NCI-H82 treated with DMSO at 0.1 percent for 48 hours (cell line): ENCODE measurements at regions not wholly inside any gene's neighbourhood (a gene's known extent, or its start where the extent isn't known, plus 50 kb on each side); places are given as distances from the start of the nearest gene placed in this dataset.

Source experiments
- DNase-seq: peaks from one replicate; lab custom pipeline; 2025; ENCODE audit not compliant: unreplicated experiment; lab: John Stamatoyannopoulos, UW

DNA sequence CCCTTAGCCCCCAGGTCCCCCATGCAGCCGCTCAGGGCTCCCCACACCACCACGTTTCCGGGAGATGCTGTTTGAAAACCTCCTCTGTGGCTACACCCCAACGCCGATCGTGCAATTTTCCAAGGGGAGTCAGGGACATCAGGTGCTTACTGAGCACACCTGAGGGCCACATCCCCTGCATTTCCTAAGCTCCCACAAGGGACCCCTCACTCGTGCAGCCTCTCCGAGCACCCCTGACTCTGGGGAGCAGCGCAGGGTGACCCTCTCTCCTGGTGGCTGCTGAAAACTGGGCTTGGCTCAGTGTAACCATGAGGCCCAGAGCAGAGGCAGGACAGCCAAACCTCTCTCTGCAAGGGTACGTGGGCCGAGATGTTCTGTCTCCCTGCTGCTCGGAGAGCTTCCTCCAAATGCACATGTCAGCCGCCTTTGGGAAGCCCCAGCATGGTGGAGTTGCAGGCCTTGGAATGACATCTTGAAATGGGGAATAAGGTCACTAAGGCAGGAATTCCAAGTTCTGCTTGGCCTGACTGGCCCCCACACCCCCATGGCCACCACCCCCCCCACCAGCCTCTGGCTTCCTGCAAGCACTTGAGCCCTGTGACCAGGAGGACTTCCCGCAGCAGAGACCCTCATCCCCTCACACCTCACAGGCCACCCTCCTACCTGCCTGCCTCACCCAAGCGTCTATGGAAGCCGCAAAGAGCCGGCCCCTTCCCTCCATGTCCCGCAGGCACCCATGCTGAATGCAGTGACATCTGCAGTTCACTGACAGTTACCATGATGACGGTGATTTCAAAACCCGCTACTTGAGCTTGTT, 257.4 kb downstream of the BRD1 start:
- DNase-seq, result no peak

DNA sequence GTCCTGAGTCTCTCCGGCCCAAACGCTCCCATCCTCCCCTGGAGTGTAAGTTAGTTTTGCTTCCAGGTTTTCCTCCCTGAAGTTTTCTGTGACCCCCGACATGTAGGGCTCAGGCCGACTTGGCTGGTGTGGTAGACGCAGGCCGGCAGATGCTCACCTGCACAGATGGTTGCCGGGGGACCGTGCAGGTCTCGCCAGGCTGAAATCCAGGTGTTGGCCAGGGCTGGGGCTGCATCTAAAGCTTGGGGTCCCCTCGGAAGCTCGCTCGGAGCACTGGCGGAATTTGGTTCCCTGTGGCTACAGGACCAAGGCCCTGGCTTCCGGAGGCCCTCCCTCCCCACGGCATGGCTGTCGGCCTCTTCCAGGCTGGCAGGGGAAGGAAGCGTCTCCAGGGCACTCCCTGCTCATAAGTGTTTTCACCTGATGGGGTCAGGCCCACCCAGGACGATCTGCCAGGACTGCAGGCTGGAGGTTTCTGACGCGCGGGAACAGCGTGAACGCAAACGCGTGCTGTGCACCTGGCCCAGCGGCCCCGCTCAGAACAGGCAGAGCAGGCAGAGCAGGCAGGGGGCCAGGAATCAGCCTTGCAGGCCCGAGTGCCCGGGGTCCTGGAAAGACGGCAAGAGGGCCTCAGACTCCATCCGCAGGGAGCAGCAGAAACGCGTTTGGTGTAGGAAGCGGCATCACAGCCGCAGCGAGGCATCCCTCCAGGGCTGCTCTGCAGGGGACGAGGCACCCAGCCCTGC, 258.2 kb downstream of the BRD1 start:
- no peak for DNase-seq

DNA sequence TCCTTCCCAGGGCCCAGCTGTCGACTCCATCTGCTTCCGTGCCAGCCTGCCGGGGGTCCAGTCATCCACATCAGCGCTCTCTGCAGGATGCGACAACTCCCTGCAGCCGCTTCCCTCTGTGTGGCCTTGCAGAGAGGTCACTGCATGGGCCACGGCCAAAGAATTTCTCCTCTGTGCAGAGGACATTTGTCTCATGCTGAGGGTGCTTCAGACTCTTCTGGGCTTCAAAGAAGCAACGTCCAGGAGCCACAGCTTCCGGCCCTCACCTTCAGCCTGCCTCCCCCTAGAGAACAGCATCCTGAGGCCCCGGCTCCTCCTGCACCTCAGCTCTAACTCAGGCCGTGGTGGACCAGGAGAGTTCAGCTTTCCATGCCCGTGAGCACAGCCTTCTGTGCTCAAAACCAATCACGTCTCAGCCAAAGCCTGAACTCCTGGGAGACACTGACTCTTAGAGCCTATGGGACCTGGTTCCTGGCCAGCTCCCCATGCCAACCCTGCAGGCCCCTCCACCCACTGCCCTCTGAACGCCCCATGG, 258.9 kb downstream of the BRD1 start:
- no peak for DNase-seq

DNA sequence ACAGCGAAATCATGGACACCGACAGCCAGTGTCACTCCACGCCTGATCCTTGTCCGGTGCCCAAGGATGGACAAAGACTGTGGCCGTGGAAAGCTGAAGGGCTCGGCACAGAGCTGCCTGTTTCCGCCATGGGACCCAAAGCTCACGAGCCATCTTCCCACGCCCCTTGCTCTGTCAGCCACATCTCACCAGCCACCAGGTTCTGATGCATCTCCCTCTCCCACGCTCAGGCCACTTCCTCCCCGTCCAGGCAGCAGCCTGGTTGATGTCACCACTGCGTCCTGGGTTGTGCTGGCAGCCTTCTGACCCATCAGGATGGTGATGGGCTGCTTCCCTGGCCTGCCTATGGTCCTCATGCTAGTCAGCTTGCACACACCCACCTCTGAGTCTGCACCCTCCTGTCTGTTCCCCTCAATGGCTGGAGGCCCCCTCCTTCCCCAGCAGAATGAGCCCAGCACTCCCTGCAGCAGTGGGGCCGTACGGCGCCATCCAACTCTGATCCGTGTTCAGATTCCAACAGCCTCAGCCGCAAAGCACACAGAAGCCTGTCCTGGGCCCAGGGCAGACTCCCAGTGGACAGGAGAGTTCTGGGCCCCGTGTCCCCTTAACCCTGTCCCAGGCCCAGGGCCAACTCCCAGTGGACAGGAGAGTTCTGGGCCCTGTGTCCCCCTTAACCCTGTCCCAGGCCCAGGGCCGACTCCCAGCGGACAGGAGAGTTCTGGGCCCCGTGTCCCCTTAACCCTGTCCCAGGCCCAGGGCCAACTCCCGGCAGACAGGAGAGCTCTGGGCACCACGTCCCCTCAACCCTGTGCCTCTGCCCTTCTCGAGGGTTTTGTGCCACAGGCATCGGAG, 259.5 kb downstream of the BRD1 start:
- DNase-seq, result no peak

DNA sequence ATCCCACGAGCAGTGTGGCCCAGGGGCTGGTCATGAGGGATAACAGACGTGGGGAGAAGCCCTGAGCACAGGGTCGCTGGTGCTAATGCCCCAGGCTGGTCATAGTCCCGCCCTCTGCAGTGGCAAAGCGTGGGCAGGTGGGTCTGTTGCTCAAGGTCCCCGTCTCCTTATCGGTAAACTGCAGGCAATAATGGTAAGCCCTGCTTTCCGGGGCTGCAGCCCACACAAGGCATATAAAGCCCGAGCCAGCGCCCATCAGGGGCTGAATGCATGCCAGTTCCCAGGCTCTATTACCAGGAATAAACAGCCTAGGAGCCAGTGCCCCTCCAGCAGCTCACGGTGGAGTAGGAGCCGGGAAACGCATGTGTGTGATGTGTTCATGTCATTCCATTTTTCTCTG, 261.0 kb downstream of the BRD1 start:
- DNase-seq, result no peak

DNA sequence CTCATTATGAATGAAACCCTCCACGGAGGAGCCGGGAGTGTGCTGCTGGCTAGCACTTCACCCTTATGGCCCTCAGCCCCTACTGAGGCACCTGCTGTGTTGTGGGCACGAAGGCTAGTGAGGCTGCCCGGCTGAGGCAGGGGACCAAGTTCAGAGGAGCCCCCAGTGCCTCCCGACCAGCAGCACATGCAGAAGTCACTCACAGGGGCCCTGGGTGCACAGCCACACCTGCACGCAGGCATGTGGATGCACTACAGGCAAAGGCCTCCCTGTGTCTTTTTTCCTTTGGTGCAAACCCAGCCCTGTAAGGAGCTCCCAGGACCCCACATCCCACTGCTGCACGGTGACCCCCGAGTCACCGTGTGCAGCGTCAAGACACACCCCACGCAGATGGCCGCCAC, 261.5 kb downstream of the BRD1 start:
- no peak for DNase-seq

DNA sequence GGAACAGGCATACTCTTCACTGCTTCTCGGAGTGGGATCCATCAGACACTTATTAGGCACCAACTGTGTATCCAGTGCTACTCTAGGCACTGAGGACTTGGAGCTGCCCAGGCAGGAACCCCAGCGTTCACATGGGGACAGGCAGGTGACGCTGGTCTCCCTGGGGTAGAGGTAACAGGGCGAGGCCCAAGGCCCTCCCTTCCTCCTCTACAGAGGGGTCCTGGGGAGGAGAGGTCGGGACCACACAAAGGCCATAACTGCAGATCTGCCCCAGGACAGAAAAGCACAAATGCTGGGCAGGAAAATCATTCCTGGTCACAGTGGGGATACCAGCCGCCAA, 262.2 kb downstream of the BRD1 start:
- DNase-seq, result no peak

DNA sequence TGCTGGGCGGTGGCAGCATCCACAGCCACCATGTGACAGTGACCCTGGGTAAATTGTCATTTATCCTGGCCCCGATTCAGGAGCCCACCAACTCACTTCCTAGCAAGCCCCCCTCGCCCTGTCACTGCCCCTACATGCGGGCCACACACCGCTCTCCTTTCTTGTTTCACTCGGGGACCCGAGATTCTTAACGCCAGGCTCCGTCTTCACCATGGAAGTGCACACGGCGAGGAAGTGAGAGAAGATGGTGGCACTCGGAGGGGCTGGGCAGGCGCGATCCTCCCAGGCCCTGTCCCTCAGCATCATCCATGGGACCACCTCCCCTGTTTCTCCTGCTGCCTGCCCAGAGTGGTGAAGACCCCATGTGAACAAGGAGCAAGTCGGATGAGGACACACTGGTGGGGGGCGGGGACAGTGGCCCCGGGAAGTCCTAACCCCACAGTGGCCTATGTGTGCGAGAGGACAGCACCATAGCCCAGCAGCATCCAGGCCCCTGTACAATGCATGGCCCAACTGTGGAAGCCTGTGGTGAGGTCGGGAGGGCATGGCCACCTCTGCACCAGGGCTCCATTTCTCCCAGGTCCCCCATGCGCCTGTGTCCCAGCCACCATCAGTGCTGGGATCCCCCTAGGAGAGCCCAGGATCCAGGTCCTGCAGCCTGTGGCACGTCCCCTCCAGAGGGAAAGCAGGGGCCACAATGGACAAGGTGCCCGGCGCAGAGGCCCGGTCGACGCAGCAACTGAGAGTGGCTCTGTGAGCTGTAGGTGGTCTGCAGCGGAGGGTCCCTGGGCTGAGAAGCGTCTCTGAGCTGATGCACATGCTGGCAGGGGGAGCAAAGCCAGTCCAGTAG, 262.8 kb downstream of the BRD1 start:
- DNase-seq, result no peak

DNA sequence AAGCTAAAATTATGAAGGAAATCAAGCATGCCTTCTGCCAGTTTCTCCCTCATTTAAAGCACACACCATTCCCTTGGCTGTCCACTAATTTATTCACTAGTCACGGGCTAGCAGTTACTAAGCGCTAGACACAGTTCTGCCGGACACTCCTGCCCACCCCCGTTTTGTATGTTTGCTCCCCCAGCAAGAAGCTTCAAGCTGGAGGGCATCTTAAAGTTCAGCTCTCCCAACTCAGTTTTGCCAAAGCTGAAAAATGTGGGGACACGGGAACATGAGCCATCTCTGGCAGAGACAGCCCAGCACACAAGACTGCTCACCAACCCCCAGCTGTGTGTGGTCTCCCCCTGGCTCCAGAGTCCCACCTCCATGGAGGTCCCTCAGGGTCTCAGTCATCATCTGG, 263.6 kb downstream of the BRD1 start:
- DNase-seq, result no peak

DNA sequence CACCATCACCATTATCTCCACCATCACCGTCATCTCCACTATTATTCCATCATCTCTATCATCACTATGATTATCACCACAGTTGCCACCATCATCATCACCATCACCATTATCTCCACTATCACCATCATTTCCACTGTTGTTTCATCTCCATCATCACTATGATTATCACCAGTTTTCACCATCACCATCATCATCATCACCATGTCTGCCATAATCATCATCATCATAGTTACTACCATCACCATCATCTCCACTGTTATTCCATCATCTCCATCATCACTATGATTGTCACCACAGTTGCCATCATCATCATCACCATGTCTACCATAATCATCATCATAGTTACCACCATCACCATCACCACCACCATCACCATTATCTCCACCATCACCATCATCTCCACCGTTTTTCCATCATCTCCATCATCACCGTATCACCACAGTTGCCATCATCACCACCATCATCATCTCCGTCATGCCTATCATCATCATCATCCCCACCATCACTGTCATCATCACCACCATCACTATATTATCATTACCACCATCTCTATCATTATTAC, 264.9 kb downstream of the BRD1 start:
- no peak for DNase-seq

DNA sequence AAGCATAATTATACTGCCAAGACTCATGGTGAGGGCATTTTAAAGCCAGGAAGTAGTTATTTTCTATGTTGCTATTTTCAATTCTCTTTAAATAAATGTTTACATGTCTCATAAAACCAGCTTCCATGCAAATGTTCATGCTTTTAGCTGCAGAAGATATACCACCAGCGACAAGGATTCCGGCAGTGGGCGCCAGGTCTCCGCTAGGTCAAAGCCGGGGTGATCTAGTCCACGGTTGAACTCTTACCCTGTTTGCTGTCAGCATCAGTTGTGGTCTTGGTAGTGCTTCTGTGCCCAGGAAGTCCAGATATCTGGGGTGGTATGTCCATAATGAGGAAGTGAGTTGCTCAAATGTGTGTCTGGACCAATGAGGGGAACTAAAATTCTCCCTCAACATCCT, 265.7 kb downstream of the BRD1 start:
- DNase-seq, result no peak

DNA sequence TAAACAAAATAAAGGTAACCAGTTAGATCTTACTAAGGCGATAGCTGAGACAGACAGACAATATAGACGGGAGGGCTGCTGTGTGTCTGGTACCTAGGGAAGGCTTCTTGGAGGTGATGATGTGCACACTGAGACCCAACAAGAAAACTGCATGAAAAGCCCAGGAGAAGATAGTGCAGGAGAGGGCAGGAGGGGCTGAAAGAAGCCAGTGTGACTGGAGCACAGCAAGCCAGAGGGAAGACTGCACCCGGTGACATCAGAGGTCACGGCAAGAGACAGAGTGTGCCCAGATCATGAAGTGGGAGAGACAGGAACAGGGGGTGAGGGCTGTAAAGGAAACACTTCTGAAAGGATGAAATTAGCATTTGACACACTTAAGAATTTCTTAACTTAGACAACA, 266.3 kb downstream of the BRD1 start:
- no peak for DNase-seq

DNA sequence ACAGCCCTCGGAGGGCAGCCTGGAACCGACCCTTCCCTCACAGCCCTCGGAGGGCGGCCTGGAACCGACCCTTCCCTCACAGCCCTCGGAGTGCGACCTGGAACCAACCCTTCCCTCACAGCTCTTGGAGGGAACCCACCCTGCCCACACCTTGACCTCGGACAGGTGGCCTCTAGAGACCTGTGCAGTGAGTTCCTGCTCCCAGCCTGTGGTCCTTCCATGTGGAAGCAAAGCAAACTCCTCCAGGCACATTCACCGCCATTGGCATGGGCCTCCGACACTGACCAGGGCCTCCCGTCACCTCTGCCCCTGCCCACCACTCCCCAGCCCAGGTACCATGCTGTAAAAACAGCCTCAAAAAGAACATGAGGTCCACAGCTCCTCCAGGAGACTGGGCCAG, 272.1 kb downstream of the BRD1 start:
- no peak for DNase-seq

DNA sequence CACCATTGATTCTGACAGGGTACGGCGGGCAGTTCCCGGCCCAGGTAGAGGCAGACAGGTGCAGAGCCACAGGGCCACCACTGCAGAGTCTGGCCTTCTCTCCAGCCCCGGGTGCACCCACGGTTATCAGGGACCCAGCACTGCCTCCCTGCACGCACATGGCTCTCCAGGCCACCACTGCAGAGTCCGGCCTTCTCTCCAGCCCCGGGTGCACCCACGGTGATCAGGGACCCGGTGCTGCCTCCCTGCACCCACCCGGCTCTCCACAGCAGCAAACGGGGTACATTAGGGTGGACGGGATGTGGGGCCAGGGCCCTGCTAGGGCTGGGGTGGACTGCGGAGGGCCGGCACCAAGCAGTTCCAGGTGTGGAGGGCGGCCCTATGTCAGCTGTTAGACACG, 272.9 kb downstream of the BRD1 start:
- no peak for DNase-seq

DNA sequence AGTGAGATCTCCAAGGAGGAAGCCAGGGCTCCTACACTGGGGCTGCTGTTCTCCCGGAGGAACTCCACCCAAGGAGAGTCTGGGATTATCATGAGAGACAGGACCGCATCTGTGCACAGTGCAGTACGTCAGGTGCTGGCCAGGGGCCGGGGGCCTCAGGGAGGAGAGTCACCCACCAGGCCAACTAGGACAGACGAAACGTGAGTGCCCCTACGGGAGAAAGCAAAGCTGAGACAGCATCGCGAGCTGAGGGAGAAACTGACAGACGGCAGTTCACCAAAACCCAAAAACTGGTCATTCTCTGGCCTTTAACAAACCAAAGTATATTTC, 273.4 kb downstream of the BRD1 start:
- no peak for DNase-seq

DNA sequence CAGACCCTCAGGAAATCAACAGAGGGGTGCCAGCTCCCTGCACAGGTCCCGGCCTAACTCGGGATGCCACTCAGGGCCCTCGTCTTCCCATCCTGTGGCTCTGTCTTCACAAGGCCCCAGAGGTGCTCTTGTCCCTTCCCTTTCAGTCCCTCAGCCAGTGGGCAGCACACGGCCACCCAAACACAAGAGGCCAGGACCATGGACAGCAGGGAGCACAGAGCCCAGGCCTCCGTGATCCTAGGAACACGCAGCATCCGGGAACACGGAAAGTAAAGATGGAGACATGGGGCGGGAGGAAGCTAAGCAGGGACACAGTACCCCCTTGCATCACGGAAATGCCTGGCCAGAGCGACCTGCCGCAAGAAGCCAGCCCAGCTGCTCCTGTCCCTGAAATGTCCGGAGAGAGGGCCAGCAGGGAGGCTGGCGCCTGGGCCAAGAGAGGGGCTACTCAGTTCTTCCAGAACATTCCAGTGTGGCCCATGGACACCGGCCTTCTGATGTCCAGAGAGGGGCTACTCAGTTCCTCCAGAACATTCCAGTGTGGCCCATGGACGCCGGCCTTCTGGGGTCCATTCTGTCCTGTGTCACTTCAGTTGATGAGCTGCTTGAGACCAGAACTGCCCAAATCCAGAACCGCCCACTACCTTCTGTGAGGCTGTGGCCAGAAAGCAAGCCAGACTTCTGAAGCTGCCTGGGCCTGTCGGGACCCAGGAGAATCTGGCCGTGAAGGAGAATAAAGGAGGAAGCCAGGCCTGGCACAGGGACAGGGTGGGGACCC, 274.0 kb downstream of the BRD1 start:
- no peak for DNase-seq

DNA sequence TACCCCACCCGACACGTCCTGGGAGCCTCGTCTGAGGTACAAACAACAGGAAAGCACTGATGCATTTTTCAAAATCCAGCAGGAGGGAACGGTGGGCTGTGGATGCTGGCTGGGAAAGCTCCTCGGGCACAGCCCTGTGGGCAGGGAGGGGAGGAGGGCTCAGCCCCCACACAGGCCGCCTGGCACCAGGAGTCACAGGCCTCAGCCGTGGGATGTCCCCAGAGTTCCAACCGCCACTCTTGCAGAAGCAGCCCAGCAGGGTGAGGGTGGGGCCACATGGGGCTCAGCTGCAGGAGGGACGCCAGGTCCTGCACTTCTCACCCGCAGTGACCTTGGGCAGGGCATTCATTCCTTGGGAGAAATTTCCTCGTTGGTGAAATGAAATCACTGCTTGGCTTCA, 274.6 kb downstream of the BRD1 start:
- DNase-seq, result no peak

DNA sequence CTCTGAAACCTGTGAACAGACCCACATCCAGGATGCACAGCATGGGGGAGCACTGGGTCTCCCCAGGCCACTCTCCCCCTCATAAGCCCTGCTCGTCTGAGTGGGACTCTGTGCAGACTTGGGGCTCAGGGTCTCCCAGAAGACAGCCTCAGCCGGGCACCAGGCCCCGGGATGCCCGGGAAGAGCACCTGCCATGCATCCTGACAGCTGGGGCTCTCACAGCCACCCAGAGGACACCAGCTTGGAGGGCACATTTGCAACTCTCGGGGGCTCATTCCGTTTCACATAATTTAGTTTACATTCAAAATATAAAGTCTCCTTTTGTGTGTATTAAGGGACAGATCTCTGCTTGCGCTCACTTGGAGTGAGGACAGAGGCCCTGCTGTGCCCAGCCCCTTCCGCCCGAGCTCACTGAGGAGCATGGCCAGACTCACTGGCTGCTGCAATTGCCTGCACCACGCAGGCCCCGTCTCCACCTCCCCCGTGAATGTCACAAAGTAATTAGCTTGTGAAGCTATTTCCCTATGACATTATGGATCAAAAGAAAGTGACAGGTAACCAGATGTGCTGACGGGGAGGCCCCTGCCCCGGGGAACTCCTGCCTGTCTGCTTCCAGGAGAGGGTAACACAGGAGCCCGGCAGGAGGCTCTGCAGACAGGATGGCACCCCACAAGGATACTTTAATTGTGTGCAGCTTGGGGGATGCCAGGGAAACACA, 275.6 kb downstream of the BRD1 start:
- DNase-seq, result no peak

DNA sequence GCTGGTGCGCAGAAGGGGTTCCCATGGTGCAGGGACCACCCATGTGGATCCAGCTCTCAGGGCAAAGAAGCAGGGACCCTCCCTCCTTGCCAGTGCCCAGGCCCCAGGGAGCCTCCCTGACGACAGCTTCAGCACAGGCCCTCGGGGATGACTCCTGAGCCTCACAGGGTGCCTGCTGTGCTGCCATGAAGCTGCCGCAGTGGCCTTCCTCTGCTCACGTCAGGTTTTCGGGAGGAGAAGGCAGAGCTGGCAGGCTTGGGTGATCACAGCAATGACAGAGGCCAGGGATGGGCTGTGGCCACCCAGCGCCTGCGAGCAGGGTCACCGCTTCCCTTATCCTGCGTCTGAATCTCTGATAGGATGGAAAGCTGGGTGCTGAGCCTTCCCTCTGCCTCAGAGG, 276.2 kb downstream of the BRD1 start:
- no peak for DNase-seq
